ENCODE measurements at regions not wholly inside any gene's neighbourhood (a gene's known extent, or its start where the extent isn't known, plus 50 kb on each side); places are given as distances from the start of the nearest gene placed in this dataset.

GRCh38 chr20:41981746-41982145, 363.6 kb upstream of the CHD6 start:
- no peak for DNase-seq (ENCODE audit: low read depth in 1 of 2, low spot score in 1 of 2)
- H3K27me3 ChIP-seq (ENCODE audit: insufficient read depth, poor library complexity, severe bottlenecking): no peaks in the 10 kb centered on the region
- no peak overlapping the region for H3K27ac ChIP-seq (replicated peaks)
- no peak overlapping the region for H3K4me3 ChIP-seq (replicated peaks; ENCODE audit: insufficient read depth, low read length)
- TF ChIP-seq POLR2AphosphoS5 (IDR thresholded peaks at IDR 0.05; ENCODE audit: low read depth): no peak

GRCh38 chr20:41978875-41979274, 360.7 kb upstream of the CHD6 start:
- H3K27ac ChIP-seq (replicated peaks): no peak overlapping the region
- H3K4me3 ChIP-seq (replicated peaks; ENCODE audit: insufficient read depth, low read length): no peak overlapping the region
- H3K27me3 ChIP-seq (ENCODE audit: insufficient read depth, poor library complexity, severe bottlenecking): no peaks in the 10 kb centered on the region
- DNase-seq (ENCODE audit: low read depth in 1 of 2, low spot score in 1 of 2): no peak
- TF ChIP-seq SPI1 (IDR thresholded peaks at IDR 0.05; ENCODE audit: borderline replicate concordance, low read depth): no peak
- no peak for TF ChIP-seq POLR2AphosphoS5 (IDR thresholded peaks at IDR 0.05; ENCODE audit: low read depth)
- no peak for TF ChIP-seq CTCF (IDR thresholded peaks at IDR 0.05; ENCODE audit: insufficient read depth, low read length)
- TF ChIP-seq REST (IDR thresholded peaks at IDR 0.05; ENCODE audit: insufficient replicate concordance, low read depth): no peak
- TF ChIP-seq GABPA (IDR thresholded peaks at IDR 0.05; ENCODE audit: low read depth): no peak

GRCh38 chr20:41978246-41978790, 360.1 kb upstream of the CHD6 start:
- no peaks in the 10 kb centered on the region for H3K27me3 ChIP-seq (ENCODE audit: insufficient read depth, poor library complexity, severe bottlenecking)
- TF ChIP-seq CTCF (IDR thresholded peaks at IDR 0.05; ENCODE audit: insufficient read depth, low read length) (no peak), POLR2AphosphoS5 (IDR thresholded peaks at IDR 0.05; ENCODE audit: low read depth) (no peak), REST (IDR thresholded peaks at IDR 0.05; ENCODE audit: insufficient replicate concordance, low read depth) (no peak), SPI1 (IDR thresholded peaks at IDR 0.05; ENCODE audit: borderline replicate concordance, low read depth) (no peak), GABPA (IDR thresholded peaks at IDR 0.05; ENCODE audit: low read depth) (no peak)
- no peak overlapping the region for H3K4me3 ChIP-seq (replicated peaks; ENCODE audit: insufficient read depth, low read length)
- no peak for DNase-seq (ENCODE audit: low read depth in 1 of 2, low spot score in 1 of 2)
- no peak overlapping the region for H3K27ac ChIP-seq (replicated peaks)

- Histone ChIP-seq H3K27ac (replicated peaks) (no peak overlapping the region), H3K4me3 (replicated peaks; ENCODE audit: insufficient read depth, low read length) (no peak overlapping the region), H3K27me3 (ENCODE audit: insufficient read depth, poor library complexity, severe bottlenecking) (no peaks in the 10 kb centered on the region)
- DNase-seq (ENCODE audit: low read depth in 1 of 2, low spot score in 1 of 2): no peak
- TF ChIP-seq REST (IDR thresholded peaks at IDR 0.05; ENCODE audit: insufficient replicate concordance, low read depth): no peak
- TF ChIP-seq POLR2AphosphoS5 (IDR thresholded peaks at IDR 0.05; ENCODE audit: low read depth): no peak
- no peak for TF ChIP-seq SPI1 (IDR thresholded peaks at IDR 0.05; ENCODE audit: borderline replicate concordance, low read depth)
- TF ChIP-seq GABPA (IDR thresholded peaks at IDR 0.05; ENCODE audit: low read depth): no peak
- TF ChIP-seq CTCF (IDR thresholded peaks at IDR 0.05; ENCODE audit: insufficient read depth, low read length): no peak
Measured at GRCh38 chr20:41969656-41970055, 351.5 kb upstream of the CHD6 start.

Measured in HL-60 (cell line).